Tibial nerve (tissue), 3 donors: ENCODE measurements at regions not wholly inside any gene's neighbourhood (a gene's known extent, or its start where the extent isn't known, plus 50 kb on each side); places are given as distances from the start of the nearest gene placed in this dataset.

Experiments used
- POLR2A ChIP-seq, 2 donors: fragments of 450-650 bp; IDR thresholded peaks; one replicate each; pipeline ENCODE4 v1.6.1; 2017; ENCODE audit warnings: antibody characterized with exemption in 2 of 2, mild to moderate bottlenecking in 2 of 2, moderate library complexity in 2 of 2
- TF ChIP-seq, protein P1 (sequence below), 5 experiments: fragments of 200-600 bp in 3 of 5; fragments of 450-650 bp in 2 of 5; sonication (generic) in 3 of 5; IDR thresholded peaks; one replicate each; pipeline ENCODE4 v1.5.1; 2016 to 2019; ENCODE audit warnings: antibody characterized with exemption in 5 of 5, mild to moderate bottlenecking in 3 of 5, moderate library complexity in 2 of 5

DNA sequence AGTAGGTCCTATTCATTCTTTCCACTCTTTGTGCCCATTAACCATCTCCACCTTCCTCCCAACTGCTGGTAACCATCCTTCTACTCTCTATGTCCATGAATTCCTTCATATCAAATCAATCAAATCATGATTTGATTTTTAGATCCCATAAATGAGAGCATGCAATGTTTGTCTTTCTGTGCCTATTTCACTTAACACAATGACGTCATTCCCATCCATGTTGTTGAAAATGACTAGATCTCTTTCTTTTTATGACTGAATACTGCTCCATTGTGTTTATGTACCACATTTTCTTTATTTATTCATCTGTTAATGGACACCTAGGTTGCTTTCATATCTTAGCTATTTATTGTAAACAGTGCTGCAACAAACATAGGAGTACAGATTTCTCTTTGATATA lies 827.3 kb upstream of the NRXN1 start:
- TF ChIP-seq POLR2A (IDR thresholded peaks at IDR 0.05), result no peak
- TF ChIP-seq, protein P1, sequence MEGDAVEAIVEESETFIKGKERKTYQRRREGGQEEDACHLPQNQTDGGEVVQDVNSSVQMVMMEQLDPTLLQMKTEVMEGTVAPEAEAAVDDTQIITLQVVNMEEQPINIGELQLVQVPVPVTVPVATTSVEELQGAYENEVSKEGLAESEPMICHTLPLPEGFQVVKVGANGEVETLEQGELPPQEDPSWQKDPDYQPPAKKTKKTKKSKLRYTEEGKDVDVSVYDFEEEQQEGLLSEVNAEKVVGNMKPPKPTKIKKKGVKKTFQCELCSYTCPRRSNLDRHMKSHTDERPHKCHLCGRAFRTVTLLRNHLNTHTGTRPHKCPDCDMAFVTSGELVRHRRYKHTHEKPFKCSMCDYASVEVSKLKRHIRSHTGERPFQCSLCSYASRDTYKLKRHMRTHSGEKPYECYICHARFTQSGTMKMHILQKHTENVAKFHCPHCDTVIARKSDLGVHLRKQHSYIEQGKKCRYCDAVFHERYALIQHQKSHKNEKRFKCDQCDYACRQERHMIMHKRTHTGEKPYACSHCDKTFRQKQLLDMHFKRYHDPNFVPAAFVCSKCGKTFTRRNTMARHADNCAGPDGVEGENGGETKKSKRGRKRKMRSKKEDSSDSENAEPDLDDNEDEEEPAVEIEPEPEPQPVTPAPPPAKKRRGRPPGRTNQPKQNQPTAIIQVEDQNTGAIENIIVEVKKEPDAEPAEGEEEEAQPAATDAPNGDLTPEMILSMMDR (IDR thresholded peaks at IDR 0.05), result no peak
